DMS114 treated with DMSO at 0.1 percent for 48 hours (cell line): ENCODE measurements at regions not wholly inside any gene's neighbourhood (a gene's known extent, or its start where the extent isn't known, plus 50 kb on each side); places are given as distances from the start of the nearest gene placed in this dataset.
"Not testable (repeated sequence)": the region's sequence is repeated elsewhere in the genome, so short reads cannot be mapped to it uniquely, and the experiment has no call there.

Experiments
- DNase-seq: peaks from one replicate; lab custom pipeline; 2025; ENCODE audit not compliant: unreplicated experiment; lab: John Stamatoyannopoulos, UW

DNA sequence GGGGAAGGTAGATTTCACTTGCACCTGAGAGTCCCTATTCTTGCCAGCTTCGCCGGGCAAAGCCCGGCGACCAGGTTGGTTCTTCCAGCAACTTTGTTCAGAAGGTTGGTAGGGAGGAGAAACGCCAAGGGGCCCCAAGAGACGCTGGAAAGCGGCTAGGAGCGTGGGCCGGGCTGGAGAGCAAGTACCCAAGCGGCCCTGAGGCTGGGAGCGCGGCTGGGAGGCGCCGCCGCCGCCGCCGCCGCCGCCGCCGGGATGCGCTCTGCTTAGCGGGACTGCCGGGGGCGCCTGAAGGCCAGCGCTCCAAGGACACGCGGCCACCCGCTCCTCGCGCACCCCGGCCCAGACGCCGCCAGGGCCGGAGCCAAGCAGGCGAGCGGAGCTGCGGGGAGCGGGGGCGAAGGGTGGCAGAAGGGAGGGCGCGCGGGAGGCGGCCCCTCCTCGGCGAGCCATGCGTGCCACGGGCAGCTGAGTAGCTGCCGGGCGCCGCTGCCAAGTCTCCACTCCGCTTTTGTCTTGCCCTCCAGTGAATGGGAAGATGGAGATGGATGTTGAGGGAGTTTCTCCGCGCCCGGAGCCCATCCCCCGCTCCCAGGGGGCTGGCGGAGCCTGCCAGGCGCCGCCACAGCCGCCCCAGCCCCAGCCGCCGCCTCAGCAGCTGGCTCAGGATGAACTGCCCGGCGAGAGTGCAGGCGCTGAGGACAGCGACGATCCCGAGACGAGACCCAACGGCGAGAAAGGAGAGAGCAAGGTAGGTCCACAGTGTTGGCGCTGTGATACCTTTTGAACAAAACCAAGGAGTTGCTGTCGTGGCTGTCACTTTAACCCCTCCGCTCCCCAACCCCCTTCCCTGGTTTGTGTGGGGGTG, 227.4 kb upstream of the AZI2 start:
- DNase-seq = no peak

DNA sequence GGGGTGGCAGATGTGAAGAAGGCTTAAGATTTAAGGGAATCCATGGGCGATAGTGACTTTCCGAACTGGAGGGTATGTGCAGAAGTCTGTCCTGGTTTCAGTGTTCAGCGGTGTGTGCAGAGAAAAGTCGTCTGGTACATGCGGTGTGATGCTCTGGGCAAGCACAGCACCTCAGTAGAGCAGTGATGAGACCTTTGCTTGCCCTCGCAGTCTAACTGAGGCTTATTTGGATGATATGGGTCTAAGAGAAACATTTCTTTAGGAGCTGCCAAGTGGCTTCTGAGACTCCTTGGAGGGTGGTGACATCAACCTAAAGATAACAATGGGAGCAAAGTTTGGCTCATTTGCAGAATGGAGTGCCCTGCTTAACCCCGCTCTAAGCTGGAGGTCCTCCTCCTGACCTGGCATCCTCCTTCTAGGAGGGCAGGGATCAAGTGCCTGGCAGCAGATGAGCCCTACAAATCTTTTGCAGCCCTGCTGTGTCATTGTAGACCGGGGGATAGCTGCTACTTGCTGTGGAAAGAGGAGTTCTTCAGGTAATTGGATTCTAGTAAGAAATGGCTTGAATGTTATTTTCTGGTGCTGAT, 228.1 kb upstream of the AZI2 start:
- DNase-seq = no peak

- DNase-seq = no peak
These were observed 229.4 kb upstream of the AZI2 start for GRCh38 chr3:28577941-28578500.

DNA sequence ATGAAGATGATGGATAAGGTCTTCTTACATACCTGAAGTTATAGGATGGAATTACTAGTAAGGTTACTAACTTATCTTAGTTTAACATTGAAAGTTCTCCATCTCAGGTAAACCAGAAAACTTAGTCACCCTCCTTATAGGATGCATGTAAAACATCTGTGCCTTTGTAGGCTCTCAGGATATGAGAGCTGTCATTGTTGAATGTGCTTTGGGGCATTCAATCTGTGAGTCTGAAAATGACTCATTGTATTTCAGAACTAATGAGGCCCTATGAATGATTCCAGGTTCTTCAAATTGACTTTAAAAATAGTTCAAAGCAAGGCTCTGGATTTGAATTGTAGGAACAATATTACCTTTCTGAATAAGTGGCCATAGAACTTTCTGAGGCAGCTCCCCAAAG, 237.7 kb upstream of the AZI2 start:
- no peak for DNase-seq

- DNase-seq = no peak
These were observed 239.1 kb upstream of the AZI2 start for GRCh38 chr3:28587723-28588122.

DNA sequence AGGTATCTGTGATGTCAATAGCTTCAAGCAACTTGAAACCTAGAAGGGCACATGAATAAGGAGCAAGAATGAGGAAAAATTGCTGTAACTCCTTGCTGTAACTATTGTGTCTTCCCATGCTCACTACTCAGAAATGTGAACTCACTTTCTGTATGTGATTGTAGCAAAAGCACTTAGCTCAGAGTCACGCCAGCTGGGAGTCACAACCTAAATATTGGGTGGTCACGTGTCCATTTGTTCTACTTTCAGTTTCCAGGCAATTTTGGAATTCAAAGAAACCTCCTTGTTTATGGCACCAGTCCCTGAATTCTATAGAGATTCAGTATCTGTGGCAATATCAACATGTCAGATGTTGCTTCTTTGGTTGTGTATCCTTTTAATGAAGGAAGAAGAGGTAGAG, 241.6 kb upstream of the AZI2 start:
- no peak for DNase-seq

DNA sequence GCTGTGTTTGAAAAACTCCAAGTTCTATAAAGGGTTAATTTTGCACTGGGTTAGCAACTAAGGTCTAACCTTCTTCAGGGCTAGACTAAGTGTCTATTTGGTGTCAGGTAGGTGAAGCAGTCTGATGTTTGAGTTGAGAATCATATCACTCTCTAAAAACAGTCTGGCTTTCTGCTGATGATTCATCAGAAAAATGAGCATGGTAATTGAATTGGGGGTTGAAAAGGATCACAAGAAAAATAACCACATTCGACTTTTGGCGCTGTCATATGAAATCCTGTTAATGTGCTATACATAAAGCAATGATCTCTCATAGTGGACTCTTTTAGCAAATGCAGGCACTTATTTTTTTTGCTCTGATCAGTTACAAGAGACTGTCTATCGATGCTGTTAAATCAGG, 242.2 kb upstream of the AZI2 start:
- DNase-seq = no peak

- no peak for DNase-seq
These were observed 246.7 kb upstream of the AZI2 start for GRCh38 chr3:28595372-28595771.

DNA sequence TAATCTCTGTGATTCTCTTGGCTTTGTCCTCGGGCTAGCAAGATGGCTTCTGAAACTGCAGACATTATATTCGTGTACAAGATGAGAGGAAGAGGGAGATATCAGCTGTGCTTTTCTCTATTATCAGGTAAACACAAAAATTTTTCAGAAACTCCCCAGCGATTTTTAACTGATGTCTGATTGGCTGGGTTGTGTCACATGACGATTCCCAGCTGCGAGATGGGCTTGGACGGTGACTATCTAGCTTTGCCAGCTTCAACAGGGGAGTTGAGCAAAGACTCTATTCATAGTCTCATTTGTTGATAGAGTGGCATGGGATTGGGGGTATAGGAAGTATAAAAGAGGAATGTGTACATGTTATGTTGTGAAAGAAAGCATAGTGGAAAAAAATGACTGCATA, 248.8 kb upstream of the AZI2 start:
- no peak for DNase-seq

DNA sequence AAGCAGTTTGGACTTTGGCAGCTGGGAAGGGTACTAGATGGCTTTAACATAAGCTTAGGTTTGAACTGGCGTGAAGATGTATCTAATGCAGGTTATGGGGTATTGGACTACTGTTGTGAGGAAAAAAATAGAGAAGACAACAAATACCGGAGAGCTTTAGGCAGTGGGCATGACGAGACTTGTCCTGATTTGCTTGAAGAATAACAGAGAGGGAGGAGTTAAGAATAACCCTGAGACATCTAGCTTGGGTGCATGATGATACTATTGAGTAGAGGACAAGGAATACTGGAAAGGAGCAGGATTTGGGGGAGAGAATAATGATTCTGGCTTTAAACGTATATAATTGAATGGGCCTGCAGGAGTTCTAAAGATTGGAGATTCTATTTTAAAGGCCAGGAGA, 249.5 kb upstream of the AZI2 start:
- DNase-seq = no peak

GRCh38 chr3:28601291-28601690, 252.7 kb upstream of the AZI2 start:
- no peak for DNase-seq

DNA sequence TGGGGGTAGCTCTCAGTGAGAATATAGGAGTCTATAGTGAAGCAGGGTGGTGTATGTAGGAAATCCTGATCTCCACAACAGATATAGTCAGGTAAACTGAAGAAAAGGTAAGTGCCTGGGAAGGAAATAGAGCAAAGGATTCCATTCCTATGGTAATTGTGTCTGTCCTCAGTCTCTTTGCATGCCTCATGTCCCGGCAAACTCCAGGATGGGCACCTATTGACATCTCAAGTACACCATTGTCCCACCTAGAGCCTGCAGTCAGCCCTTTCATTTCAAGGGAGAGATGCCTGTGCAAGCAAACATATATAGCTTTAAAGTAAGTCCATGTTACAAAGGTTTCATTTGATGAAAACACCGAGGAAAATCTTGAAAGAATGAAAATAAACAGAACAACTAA, 257.7 kb upstream of the AZI2 start:
- DNase-seq = no peak

GRCh38 chr3:28612232-28612631, 263.6 kb upstream of the AZI2 start:
- DNase-seq = no peak

DNA sequence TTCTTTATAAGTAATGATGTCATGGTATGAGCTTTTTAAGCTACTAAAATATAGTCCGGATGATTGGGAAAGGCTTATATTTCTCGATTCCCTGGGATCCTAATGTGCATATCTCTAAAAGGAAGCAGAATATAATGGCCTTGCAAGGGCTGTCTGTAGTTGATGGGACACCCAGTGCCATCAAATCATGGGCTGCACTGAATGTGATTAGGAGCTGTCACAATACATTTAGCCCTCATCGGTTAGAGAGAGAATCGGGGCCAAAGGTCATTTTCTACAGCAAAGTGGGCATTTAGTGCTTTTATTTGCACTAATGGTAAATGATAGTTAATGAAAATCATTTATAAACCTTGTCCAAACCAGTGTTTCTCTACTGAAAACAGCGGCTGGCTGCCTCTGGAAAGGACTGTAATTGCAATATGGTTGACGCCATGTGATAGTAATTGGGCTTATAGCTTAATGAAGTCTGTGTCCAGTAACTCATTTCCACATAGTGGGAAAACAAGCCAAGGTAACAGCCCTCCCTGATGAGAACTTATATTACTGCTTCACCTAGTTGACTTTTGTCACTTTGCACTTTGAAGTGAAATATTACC, 265.0 kb upstream of the AZI2 start:
- no peak for DNase-seq

DNA sequence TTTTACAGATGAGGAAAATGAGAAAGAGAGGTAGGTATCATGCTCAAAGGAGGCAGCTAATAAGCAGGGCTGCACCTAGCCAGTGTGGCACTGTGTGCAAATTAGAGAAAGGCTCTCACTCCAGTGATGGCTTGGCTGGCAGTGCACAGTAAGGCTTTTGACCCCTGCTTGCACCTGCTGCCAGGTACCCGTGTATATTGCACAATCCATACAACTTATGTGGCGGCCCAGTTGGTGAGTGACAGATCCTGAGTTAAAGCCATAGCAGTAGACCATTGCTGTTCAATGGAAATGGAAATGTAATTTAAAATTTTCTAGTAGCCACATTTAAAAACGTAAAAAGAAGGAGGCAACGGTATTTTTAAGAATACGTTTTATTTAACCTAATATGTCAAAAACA, 266.4 kb upstream of the AZI2 start:
- DNase-seq = no peak

GRCh38 chr3:28615971-28616370, 267.3 kb upstream of the AZI2 start:
- DNase-seq = no peak

DNA sequence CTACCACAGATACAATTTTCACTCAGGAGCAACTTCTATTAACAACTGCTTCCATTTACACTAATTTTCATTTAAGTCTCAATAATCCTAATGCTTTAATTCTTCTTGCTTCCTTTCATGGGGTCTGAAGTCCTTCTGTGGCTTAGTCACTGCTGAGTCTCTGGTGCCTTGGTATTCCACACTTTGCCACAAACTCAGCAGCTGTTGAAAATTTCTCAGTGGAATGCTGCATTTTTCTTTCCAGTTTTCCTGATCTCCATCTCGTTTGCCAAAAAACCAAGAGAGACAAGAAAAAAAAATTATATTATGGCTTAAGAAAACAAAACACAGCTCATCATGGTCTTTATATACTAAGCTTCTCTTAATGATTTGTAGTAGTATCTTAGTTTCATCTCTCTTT, 269.2 kb upstream of the AZI2 start:
- DNase-seq = no peak

- no peak for DNase-seq
These were observed 274.5 kb upstream of the AZI2 start for GRCh38 chr3:28623106-28623505.

GRCh38 chr3:28624084-28624483, 275.5 kb upstream of the AZI2 start:
- no peak for DNase-seq

GRCh38 chr3:28627843-28628242, 279.2 kb upstream of the AZI2 start:
- DNase-seq = not testable (repeated sequence)

DNA sequence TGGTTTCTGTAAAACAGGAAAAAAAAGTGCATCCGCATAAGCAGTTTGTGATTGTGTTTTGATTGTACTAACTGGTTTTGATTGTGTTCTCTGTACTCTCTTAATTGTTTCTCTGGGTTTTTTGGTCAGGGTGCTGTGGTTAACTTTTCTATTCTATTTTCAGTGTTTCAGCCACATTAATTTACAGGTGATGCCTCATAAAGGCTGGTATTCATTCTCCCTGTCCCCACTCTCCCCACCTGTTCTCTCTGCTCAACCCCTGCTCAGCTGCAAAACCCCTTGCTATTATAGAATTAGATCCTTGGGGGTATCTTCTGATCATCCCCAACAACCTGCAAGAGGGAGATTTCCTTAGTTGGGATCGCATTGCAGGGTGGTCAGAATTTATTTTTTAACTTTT, 285.4 kb upstream of the AZI2 start:
- DNase-seq = no peak

- DNase-seq = no peak
These were observed 289.1 kb upstream of the AZI2 start for GRCh38 chr3:28637742-28638141.
